H7 (cell line): ENCODE measurements at regions not wholly inside any gene's neighbourhood (a gene's known extent, or its start where the extent isn't known, plus 50 kb on each side); places are given as distances from the start of the nearest gene placed in this dataset.

ENCODE experiments used
- DNase-seq: peaks from one replicate; pipeline ENCODE4 v3.0.0; 2012
- H3K27me3 ChIP-seq: 2 replicates; pipeline ENCODE4 v1.6.0; 2011; ENCODE audit warnings: mild to moderate bottlenecking, low read length; ENCODE audit not compliant: control insufficient read depth, insufficient read depth
- H3K36me3 ChIP-seq: replicated peaks from 2 replicates; pipeline ENCODE4 v1.5.1; 2011; ENCODE audit warnings: low read length; ENCODE audit not compliant: control insufficient read depth, insufficient read depth
- H3K4me3 ChIP-seq: 2 replicates; pipeline ENCODE4 v1.5.1; 2011; ENCODE audit warnings: low read depth, mild to moderate bottlenecking, control low read depth, low read length, moderate library complexity; ENCODE audit not compliant: insufficient read depth

DNA sequence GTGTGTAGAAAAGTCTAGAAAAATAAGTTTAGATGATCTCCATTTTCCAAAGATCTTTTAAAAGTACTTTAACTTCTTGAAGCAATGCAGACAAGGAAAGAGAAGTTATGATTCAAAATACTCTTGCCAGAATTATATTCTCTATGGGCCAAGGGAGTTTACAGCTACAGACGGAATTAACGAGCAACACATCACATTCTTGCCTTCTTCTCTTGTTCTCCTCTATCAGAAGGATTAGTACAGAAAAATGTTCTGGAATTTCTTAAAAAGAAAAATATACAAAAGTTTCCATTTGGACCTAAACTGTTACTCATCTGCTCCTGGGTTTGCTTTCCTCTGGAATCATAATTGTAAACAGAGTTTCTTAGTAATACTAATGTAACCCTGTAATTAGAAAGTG is 284.7 kb upstream of the HSF2 start:
- no peaks in the 10 kb centered on the region for H3K27me3 ChIP-seq
- no peak overlapping the region for H3K4me3 ChIP-seq
- DNase-seq, result no peak
- H3K36me3 ChIP-seq, result no peaks in the 10 kb centered on the region

DNA sequence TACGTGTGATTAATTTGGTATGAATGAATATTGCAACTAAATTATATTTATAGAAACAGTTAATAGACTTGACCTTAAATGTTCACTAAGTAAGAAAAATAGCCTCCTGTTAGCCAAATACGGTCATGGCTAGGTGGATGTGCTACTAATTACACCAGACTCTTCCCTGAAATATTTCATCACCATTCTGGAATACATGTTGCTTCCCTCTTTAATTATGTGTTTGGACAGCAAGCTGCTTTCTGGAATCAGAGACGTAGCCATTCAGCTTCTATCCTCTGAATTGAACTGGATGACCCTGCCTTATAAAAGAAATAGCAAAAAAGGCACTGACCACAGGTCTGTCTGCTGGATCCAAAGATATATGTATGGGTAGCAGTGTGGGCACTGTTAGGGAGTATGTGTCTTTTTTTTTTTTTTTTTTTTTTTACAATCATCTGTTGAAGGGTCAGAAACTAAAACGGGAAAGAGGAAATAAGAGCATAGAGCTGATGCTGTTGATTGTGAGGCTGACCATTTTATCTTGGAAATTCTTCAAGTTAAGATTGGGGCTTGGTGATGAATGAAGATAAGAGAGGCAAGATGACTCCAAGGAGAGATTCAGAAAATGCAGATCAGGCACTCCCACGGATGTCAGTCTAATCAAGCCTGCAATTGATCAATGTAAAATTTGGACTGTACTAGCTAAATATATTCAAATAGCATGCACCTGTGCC is 283.2 kb upstream of the HSF2 start:
- no peaks in the 10 kb centered on the region for H3K36me3 ChIP-seq
- no peak overlapping the region for H3K4me3 ChIP-seq
- DNase-seq, result no peak
- no peaks in the 10 kb centered on the region for H3K27me3 ChIP-seq

DNA sequence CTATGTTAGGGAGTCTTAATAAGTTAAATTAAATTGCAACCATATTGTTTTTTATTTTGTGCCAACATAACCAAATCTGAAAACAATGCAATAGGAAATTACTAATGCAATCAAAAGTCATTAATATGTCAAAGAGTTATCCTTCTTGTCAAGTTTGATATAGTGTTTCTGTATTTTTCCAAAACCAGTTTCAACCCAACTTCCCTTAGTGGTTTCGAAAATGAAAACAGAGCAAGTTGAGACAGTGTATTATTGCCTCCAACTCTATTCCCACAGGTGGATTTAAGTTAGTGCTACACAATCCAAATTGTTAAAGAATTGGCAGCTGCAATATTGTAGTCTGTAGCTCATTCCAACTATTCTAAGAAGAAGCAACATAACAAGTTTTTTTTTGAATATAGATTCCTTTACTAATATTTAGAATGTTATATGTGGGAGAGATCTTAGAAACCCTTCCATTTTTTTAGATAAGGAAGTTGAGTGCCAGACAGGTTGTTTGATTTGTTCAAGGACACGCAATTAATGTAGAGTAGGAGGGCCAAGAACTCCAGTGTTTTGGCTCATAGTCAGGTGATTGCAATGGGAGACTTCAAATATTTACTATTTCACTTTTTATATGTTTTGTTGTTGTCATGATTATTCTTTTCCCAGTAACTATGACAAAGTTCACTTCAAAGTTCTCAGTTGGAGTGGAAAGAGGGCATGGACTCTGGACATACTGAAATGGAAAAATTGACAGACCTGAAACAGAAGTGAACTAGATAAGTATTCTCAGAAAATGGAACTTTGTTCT is 282.4 kb upstream of the HSF2 start:
- Histone ChIP-seq H3K36me3 (no peaks in the 10 kb centered on the region), H3K27me3 (no peaks in the 10 kb centered on the region), H3K4me3 (no peak overlapping the region)
- DNase-seq, result no peak

DNA sequence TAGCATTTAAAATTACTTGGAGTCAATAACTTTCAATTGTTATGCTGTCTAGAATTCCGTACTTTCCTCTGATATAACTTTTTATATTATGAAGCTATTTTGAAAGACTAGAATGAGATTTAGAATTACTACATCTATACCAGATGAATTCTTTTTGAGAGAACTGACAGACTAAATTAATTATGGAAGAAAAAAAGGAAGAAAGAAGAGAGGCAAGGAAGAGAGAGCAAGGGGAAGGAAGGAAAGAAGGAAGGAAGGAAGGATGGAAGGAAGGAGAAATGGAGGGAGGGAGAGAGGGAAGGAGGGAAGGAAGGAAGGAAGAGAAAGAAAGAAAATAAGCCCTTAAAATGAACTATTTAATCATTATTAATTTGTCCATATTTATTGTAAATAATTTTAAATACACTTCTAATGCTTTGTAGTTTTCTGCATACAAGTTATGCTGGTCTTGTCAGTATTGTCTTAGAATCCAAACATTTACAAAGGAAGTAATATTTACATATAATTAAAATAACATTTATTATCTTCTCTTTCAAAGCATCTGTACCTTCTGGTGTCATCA is 280.4 kb upstream of the HSF2 start:
- DNase-seq, result no peak
- no peaks in the 10 kb centered on the region for H3K27me3 ChIP-seq
- no peaks in the 10 kb centered on the region for H3K36me3 ChIP-seq
- no peak overlapping the region for H3K4me3 ChIP-seq

DNA sequence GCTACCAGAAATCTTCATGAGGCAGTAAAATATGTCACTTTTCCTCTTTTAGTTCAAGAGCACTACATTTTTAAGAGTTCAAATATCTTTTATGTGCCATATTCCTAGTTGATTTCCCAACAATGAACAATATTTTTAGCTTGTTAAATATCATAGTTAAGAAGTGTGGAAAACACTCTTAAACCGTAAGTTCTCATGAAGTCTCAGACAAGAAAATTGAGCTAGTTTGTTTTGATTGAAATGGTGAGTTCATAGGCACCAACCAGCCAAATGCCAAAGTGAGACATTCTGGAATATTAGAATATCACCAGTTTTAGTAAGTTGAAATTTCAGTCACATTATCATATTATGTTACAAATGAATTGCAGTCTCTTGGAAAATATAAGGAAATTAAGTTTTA is 277.2 kb upstream of the HSF2 start:
- Histone ChIP-seq H3K27me3 (no peaks in the 10 kb centered on the region), H3K36me3 (no peaks in the 10 kb centered on the region), H3K4me3 (no peak overlapping the region)
- no peak for DNase-seq

DNA sequence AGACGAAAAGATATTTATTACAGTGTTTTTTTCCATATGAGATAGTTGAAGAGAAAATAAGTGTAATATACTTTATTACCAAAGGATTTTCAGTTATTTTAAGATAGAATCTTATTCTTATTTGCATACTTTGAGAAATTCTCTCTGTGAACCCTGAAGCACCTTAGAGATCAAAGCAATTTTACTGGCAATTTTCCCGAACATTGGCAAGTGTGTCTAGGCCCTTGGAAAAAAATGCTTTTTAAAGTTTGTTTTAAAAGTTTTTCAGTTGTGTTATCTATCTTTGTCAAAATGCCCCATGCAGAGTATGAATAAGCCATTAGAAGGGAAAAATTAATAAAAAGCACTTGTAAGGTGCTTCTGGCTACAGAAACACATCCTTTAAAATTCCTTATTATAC is 276.8 kb upstream of the HSF2 start:
- Histone ChIP-seq H3K4me3 (no peak overlapping the region), H3K27me3 (no peaks in the 10 kb centered on the region), H3K36me3 (no peaks in the 10 kb centered on the region)
- no peak for DNase-seq

DNA sequence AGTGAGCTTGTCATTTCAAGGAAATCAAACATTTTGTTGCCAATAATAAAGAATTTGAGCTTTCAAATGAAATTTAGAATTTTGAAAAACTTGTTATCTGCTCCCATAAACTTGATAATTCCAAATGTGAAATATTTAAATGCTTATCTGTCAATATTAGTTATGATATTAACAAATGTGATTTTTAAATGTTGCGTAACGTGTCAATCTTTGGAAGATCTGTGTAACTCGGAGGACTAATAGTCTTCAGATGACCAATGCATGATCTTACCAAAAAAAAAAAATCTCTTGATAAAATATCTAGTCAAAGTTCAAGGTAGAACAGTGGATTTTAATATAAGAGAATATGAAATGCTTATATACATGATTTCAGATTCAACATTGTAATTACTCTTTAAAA is 274.5 kb upstream of the HSF2 start:
- H3K36me3 ChIP-seq, result no peaks in the 10 kb centered on the region
- no peaks in the 10 kb centered on the region for H3K27me3 ChIP-seq
- no peak for DNase-seq
- H3K4me3 ChIP-seq, result no peak overlapping the region

DNA sequence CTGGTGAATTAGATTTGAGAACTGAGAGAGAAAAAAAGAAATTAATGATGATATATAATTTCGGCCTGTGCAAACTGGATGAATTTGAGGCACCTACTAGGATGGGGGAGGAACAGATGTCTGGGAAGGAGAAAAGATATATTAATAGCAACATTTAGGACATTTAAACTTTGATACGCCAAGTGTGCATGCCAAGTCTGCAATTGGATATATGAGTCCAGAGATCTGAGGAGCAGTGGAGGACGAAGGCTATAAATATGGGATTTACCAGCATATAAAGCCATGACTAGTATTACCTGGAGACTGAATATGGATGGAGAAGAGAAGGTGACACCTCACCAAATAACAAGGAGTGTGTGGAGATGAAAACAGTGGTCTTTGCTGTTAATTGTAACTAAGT is 272.6 kb upstream of the HSF2 start:
- no peaks in the 10 kb centered on the region for H3K36me3 ChIP-seq
- no peak overlapping the region for H3K4me3 ChIP-seq
- no peaks in the 10 kb centered on the region for H3K27me3 ChIP-seq
- DNase-seq, result no peak

DNA sequence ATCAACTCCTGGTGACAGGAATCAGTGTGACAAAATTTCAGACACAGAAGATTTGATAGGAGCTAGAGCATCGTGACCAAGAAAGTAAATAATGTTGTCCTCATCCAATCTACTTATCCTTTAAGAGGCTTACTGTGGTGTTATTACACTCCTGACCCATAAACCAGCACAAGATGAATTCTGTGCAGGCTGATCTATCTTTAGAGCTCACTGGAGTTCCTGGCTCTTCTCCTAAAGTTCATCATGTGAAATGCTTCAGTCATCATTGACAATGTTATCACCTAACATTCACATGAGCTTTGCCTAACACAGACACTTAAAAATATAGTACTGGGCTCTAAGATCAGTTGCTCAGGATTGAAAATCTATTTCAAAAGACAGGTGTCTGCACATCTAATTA is 271.0 kb upstream of the HSF2 start:
- H3K36me3 ChIP-seq, result no peaks in the 10 kb centered on the region
- no peak for DNase-seq
- H3K4me3 ChIP-seq, result no peak overlapping the region
- no peaks in the 10 kb centered on the region for H3K27me3 ChIP-seq

DNA sequence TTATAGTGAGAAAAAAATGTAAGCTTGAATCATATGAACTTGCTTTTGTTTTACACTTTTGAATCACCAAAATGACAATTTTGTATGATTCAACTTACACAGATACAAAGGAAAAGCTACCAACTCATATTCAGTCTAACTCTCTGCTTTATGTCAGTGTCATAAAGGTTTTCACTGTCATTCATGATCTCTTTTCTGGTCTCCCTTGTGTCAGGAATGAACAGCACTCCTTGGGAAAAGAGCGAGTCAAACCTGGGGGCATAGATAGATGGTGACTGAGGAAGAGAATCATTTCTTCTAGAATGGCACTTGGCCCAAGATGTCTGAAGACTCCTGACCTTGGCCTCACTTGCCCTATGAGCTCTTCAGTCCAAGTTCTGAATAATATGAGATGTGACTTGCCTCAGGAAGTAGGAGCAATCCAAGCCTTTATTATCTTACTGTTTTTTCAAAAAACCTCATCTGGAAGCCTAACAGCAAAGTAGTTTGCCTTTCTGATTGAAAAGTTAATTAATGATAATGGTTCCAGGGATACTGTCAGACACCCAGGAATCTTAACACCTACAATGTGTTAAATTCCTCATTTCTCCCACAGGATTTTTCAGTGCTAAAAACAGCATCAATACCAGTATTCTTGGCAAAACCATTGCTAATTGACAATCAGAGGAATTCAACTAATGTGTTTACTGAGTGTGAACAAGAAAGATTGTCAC is 270.0 kb upstream of the HSF2 start:
- Histone ChIP-seq H3K27me3 (no peaks in the 10 kb centered on the region), H3K4me3 (no peak overlapping the region), H3K36me3 (no peaks in the 10 kb centered on the region)
- DNase-seq, result no peak

DNA sequence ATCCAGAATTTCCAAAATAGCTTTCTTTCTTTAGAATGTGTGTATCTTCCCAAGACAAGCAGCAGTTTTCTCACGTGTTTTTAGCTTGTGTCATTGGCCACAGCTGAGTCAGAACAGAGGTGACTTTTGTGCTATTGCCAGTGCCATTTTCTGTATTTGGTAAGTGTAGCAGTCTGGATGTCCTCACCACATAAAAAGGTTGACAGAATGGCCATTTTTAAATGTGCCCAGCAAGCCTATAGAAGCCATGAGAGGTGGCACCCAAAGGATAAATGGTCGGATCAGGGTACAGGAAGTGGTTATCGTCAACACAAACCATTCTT is 269.5 kb upstream of the HSF2 start:
- Histone ChIP-seq H3K27me3 (no peaks in the 10 kb centered on the region), H3K4me3 (no peak overlapping the region)
- no peak for DNase-seq

DNA sequence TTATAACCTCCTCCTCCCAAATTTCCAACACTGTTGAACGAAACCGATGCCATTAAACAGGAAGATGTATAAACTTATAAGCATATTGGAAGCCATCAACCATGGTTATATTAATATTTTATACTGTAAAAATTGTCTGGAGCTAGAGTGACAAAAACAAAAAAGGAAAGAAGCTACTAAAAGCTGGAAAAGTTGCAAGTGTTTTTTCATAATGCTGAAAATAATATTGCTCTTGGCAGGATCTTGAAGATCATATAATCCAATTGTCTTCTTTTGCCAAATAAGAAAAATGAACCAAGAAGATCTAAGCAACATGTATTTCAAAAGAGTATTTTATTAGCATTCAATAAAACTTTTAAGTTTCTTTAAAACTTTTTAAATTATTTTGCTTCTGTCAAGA is 268.9 kb upstream of the HSF2 start:
- DNase-seq, result no peak
- Histone ChIP-seq H3K27me3 (no peaks in the 10 kb centered on the region), H3K36me3 (no peaks in the 10 kb centered on the region), H3K4me3 (no peak overlapping the region)

More for the DNA sequence above, 269.5 kb upstream of the HSF2 start:
- no peaks in the 10 kb centered on the region for H3K36me3 ChIP-seq

DNA sequence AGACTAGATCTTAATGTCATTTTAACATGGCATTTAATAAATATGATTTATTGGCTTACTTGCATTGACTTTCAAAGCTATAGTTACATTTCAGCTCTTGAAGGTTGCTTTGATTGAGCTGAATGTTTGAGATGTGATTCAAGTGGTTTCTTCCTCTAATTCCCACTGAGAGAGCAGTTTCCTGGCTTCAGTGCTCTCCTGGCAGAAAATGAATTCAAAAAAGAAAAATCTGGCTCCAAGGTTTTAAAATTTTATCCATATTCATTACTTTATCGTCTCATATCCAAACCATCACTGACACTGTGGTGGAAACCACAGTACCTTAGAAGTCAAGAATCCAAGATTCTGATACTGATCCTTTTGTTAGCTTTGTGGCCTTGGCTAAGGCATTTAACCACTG is 263.1 kb upstream of the HSF2 start:
- H3K4me3 ChIP-seq, result no peak overlapping the region
- H3K36me3 ChIP-seq, result no peaks in the 10 kb centered on the region
- no peak for DNase-seq
- no peaks in the 10 kb centered on the region for H3K27me3 ChIP-seq

DNA sequence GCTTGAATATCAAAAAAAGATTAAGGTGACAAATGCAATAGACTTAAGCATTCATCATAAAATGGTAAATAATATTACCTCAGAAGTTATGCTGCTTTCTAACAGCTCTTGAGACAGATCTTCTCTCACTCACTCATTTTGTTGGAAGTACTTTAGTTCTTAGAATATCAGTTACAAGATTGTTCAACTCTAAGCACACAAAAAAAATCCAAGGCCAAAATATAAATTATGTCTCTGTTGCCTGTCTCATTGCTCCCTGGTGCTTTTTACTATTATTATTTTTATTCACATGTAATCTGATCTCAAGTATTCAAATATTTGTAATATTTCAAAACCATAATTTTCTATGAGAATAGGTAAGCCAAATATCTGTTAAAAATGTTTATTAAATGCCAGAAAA is 259.4 kb upstream of the HSF2 start:
- DNase-seq, result no peak
- Histone ChIP-seq H3K27me3 (no peaks in the 10 kb centered on the region), H3K4me3 (no peak overlapping the region), H3K36me3 (no peaks in the 10 kb centered on the region)

DNA sequence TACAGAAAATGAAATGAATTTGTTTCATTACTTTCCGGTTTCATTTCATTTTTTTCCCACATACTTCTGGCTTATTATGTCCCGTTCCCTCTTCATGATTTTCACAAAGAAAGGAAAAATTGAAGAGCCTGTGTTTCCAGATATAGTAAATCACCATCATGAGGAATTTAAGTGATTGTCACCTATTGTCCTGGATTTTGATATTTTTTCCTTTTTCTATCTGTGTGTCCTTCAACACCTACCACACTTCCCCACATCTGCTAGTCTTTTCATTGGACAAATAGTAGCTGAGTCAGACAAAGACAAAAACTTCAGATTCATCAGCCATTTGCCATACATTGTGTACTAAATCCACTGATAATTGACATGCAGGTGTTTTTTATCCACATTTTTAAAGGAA is 258.2 kb upstream of the HSF2 start:
- no peaks in the 10 kb centered on the region for H3K27me3 ChIP-seq
- no peaks in the 10 kb centered on the region for H3K36me3 ChIP-seq

More for the DNA sequence above, 258.2 kb upstream of the HSF2 start:
- H3K4me3 ChIP-seq, result no peak overlapping the region
- DNase-seq, result no peak
